Spleen (tissue), 7 donors: ENCODE measurements at regions not wholly inside any gene's neighbourhood (a gene's known extent, or its start where the extent isn't known, plus 50 kb on each side); places are given as distances from the start of the nearest gene placed in this dataset.

Source experiments
- POLR2A ChIP-seq, 3 donors: fragments of 450-650 bp; IDR thresholded peaks; one replicate each; pipeline ENCODE4 v1.5.1; 2017; ENCODE audit warnings: antibody characterized with exemption in 3 of 3, mild to moderate bottlenecking in 1 of 3
- POLR2AphosphoS5 ChIP-seq, 3 donors: sonication (generic); formaldehyde crosslinking; IDR thresholded peaks; one replicate each; pipeline ENCODE4 v1.5.1; 2017; ENCODE audit warnings: antibody characterized with exemption in 3 of 3
- TF ChIP-seq, protein P1 (sequence below), 11 experiments: fragments of 200-600 bp in 7 of 11; fragments of 450-650 bp in 4 of 11; sonication (generic) in 4 of 11; IDR thresholded peaks in 8 of 11; conservative IDR thresholded peaks in 3 of 11; 1 replicate in 7 of 11; 2 replicates in 4 of 11; pipeline versions ENCODE4 v1.4.0 to v1.8.0; 2016 to 2021; ENCODE audit warnings: antibody characterized with exemption in 11 of 11, inconsistent platforms in 4 of 11, mild to moderate bottlenecking in 1 of 11
- donor health status: DM: no; HTN: no; CAD: no; lungs with moderate emphysema.
- donor health status: DM: no; HTN: no; CAD: no.
- donor health status: DM: no; HTN: no; CAD: no.

DNA sequence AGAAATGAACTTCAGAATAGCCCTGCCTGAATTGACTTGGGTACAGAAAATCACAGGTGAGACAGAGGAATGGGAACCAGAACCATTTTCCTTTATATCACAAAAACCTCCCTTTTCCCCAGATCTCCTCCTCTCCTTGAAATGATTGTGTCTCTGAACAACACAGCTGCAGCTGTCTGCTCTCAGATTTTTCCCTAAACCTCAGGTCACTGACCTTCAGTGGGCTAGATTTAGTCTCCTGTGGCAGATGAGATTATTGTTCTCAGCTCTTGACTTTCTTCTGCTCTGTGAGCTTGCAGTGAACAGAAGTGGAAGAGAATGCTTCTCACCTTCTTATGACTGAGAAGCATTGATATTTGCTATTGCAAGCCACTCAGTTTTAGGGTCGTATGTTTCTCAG is 92.3 kb upstream of the FAM20A start:
- TF ChIP-seq POLR2AphosphoS5 (IDR thresholded peaks at IDR 0.05) (no peak), POLR2A (IDR thresholded peaks at IDR 0.05) (no peak)
- TF ChIP-seq, protein P1, sequence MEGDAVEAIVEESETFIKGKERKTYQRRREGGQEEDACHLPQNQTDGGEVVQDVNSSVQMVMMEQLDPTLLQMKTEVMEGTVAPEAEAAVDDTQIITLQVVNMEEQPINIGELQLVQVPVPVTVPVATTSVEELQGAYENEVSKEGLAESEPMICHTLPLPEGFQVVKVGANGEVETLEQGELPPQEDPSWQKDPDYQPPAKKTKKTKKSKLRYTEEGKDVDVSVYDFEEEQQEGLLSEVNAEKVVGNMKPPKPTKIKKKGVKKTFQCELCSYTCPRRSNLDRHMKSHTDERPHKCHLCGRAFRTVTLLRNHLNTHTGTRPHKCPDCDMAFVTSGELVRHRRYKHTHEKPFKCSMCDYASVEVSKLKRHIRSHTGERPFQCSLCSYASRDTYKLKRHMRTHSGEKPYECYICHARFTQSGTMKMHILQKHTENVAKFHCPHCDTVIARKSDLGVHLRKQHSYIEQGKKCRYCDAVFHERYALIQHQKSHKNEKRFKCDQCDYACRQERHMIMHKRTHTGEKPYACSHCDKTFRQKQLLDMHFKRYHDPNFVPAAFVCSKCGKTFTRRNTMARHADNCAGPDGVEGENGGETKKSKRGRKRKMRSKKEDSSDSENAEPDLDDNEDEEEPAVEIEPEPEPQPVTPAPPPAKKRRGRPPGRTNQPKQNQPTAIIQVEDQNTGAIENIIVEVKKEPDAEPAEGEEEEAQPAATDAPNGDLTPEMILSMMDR (IDR thresholded peaks at IDR 0.05 in 8 of 11, conservative IDR thresholded peaks at IDR 0.05 in 3 of 11), result no peak
